ENCODE measurements at regions not wholly inside any gene's neighbourhood (a gene's known extent, or its start where the extent isn't known, plus 50 kb on each side); places are given as distances from the start of the nearest gene placed in this dataset.

- H3K36me3 ChIP-seq (replicated peaks; ENCODE audit: insufficient read depth, low read depth) = no peaks in the 10 kb centered on the region
- TF ChIP-seq, protein P1, sequence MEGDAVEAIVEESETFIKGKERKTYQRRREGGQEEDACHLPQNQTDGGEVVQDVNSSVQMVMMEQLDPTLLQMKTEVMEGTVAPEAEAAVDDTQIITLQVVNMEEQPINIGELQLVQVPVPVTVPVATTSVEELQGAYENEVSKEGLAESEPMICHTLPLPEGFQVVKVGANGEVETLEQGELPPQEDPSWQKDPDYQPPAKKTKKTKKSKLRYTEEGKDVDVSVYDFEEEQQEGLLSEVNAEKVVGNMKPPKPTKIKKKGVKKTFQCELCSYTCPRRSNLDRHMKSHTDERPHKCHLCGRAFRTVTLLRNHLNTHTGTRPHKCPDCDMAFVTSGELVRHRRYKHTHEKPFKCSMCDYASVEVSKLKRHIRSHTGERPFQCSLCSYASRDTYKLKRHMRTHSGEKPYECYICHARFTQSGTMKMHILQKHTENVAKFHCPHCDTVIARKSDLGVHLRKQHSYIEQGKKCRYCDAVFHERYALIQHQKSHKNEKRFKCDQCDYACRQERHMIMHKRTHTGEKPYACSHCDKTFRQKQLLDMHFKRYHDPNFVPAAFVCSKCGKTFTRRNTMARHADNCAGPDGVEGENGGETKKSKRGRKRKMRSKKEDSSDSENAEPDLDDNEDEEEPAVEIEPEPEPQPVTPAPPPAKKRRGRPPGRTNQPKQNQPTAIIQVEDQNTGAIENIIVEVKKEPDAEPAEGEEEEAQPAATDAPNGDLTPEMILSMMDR (IDR thresholded peaks at IDR 0.05; ENCODE audit: poor library complexity) = no peak
- TF ChIP-seq EZH2 (IDR thresholded peaks at IDR 0.05; ENCODE audit: borderline replicate concordance) (no peak), EZH2phosphoT487 (IDR thresholded peaks at IDR 0.05; ENCODE audit: low read depth, severe bottlenecking, unreplicated experiment) (no peak)
- H3K27ac ChIP-seq = no peak overlapping the region
- no peaks in the 10 kb centered on the region for H3K9me3 ChIP-seq (ENCODE audit: low read depth)
- H3K4me1 ChIP-seq (ENCODE audit: insufficient read depth) = no peaks in the 10 kb centered on the region
- no peaks in the 10 kb centered on the region for H4K20me1 ChIP-seq (ENCODE audit: insufficient read depth, poor library complexity, severe bottlenecking)
- H3K79me2 ChIP-seq = peaks cover 10% of the 10 kb centered on the region
- no peak overlapping the region for H2AFZ ChIP-seq
- H3K4me2 ChIP-seq = no peak overlapping the region
- no peaks in the 10 kb centered on the region for H3K9me2 ChIP-seq (replicated peaks; ENCODE audit: insufficient read depth)
- 94% methylated on average over 1 of the region's 1 CpG for WGBS (ENCODE audit: low lambda C conversion rate, missing lambda C conversion rate)
- no peak for DNase-seq (ENCODE audit: low spot score)
- no peak overlapping the region for H3K4me3 ChIP-seq
- H3K27me3 ChIP-seq = no peaks in the 10 kb centered on the region
Measured at GRCh38 chr4:30825008-30825770, 105.0 kb downstream of the PCDH7 start.

DNA sequence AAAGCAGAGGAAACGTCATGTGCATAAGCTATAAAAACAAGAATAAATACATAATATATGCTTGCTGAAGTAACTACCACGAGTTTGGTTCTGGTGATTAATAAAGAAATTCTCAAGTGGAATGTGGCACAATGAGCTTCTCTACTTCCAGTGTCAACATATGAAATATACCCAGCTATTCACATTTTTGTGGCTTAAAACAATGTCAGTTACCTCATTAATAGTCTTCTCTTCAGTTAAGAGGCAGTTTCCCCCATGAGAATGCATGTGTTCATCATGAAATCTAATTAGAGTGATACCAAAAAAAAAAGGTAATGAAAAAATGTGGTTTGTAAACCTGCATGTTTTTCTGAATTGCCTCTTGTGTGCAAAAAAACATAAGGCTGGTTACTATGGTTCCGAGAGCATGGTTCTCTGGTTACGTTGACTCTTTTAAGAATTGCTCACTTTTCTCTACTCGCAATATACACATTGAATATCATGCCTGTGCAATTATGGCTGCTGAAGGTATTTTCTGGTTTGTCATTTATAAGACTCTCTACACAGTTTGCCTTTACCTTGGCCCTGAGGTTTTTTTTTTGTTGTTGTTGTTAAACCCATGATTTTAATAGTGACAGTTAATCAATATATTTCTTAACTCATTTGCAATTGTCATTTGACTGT is 108.2 kb downstream of the PCDH7 start:
- Histone ChIP-seq H3K27ac (no peak overlapping the region), H2AFZ (no peak overlapping the region), H4K20me1 (ENCODE audit: insufficient read depth, poor library complexity, severe bottlenecking) (no peaks in the 10 kb centered on the region), H3K9me2 (replicated peaks; ENCODE audit: insufficient read depth) (no peaks in the 10 kb centered on the region), H3K36me3 (replicated peaks; ENCODE audit: insufficient read depth, low read depth) (no peaks in the 10 kb centered on the region), H3K4me3 (no peak overlapping the region), H3K4me1 (ENCODE audit: insufficient read depth) (no peaks in the 10 kb centered on the region), H3K27me3 (no peaks in the 10 kb centered on the region), H3K79me2 (peaks cover 4% of the 10 kb centered on the region), H3K4me2 (no peak overlapping the region), H3K9me3 (ENCODE audit: low read depth) (no peaks in the 10 kb centered on the region)
- 80% methylated on average over 5 of the region's 5 CpGs for WGBS (ENCODE audit: low lambda C conversion rate, missing lambda C conversion rate)
- DNase-seq (ENCODE audit: low spot score) = no peak
- no peak for TF ChIP-seq EZH2 (IDR thresholded peaks at IDR 0.05; ENCODE audit: borderline replicate concordance)

- H4K20me1 ChIP-seq (ENCODE audit: insufficient read depth, poor library complexity, severe bottlenecking) = no peaks in the 10 kb centered on the region
- H3K9me2 ChIP-seq (replicated peaks; ENCODE audit: insufficient read depth) = no peaks in the 10 kb centered on the region
- no peaks in the 10 kb centered on the region for H3K27me3 ChIP-seq
- H3K79me2 ChIP-seq = peaks cover 4% of the 10 kb centered on the region
- TF ChIP-seq EZH2 (IDR thresholded peaks at IDR 0.05; ENCODE audit: borderline replicate concordance) (no peak), EZH2phosphoT487 (IDR thresholded peaks at IDR 0.05; ENCODE audit: low read depth, severe bottlenecking, unreplicated experiment) (no peak)
- TF ChIP-seq, protein P1 (IDR thresholded peaks at IDR 0.05; ENCODE audit: poor library complexity) = no peak
- H3K4me1 ChIP-seq (ENCODE audit: insufficient read depth) = peaks cover 14% of the 10 kb centered on the region
- no peak for DNase-seq (ENCODE audit: low spot score)
- no peak overlapping the region for H3K4me2 ChIP-seq
- no peak overlapping the region for H2AFZ ChIP-seq
- no peaks in the 10 kb centered on the region for H3K36me3 ChIP-seq (replicated peaks; ENCODE audit: insufficient read depth, low read depth)
- no peak overlapping the region for H3K4me3 ChIP-seq
- no peaks in the 10 kb centered on the region for H3K9me3 ChIP-seq (ENCODE audit: low read depth)
- no peak overlapping the region for H3K27ac ChIP-seq
- 84% methylated on average over 2 of the region's 2 CpGs for WGBS (ENCODE audit: low lambda C conversion rate, missing lambda C conversion rate)
Measured at GRCh38 chr4:30832639-30833038, 112.5 kb downstream of the PCDH7 start.

DNA sequence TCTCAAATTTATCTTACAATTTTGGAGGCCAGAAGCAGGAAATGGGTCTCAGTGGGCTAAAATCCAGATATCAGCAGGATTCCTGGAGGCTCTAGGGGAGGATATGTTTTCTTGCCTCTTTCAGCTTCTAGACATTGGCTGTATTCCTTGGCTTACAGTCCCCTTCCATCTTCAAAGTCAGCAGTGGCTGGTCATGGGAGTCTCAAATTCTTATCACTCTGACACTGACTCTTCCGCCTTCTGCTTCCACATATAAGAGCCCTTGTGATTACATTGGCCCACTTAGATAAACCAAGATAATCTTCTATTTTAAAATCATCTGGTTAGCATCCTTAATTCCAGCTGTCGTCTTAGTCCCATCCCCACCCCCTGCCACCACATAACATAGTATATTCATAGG is 113.0 kb downstream of the PCDH7 start:
- Histone ChIP-seq H3K4me3 (no peak overlapping the region), H3K27ac (no peak overlapping the region), H3K27me3 (no peaks in the 10 kb centered on the region), H3K9me3 (ENCODE audit: low read depth) (no peaks in the 10 kb centered on the region), H2AFZ (no peak overlapping the region), H4K20me1 (ENCODE audit: insufficient read depth, poor library complexity, severe bottlenecking) (no peaks in the 10 kb centered on the region), H3K79me2 (peaks cover 4% of the 10 kb centered on the region), H3K4me1 (ENCODE audit: insufficient read depth) (peaks cover 20% of the 10 kb centered on the region), H3K36me3 (replicated peaks; ENCODE audit: insufficient read depth, low read depth) (no peaks in the 10 kb centered on the region), H3K4me2 (no peak overlapping the region), H3K9me2 (replicated peaks; ENCODE audit: insufficient read depth) (no peaks in the 10 kb centered on the region)
- 67% methylated on average over 2 of the region's 2 CpGs for WGBS (ENCODE audit: low lambda C conversion rate, missing lambda C conversion rate)
- no peak for TF ChIP-seq EZH2 (IDR thresholded peaks at IDR 0.05; ENCODE audit: borderline replicate concordance)
- TF ChIP-seq, protein P1 (IDR thresholded peaks at IDR 0.05; ENCODE audit: poor library complexity) = no peak
- no peak for TF ChIP-seq EZH2phosphoT487 (IDR thresholded peaks at IDR 0.05; ENCODE audit: low read depth, severe bottlenecking, unreplicated experiment)
- DNase-seq (ENCODE audit: low spot score) = no peak
